Putamen (tissue), 1 donor: ENCODE measurements at regions not wholly inside any gene's neighbourhood (a gene's known extent, or its start where the extent isn't known, plus 50 kb on each side); places are given as distances from the start of the nearest gene placed in this dataset.

Experiments
- DNase-seq: peaks from one replicate; pipeline ENCODE4 v3.0.0-alpha.2; 2016; ENCODE audit warnings: low spot score

DNA sequence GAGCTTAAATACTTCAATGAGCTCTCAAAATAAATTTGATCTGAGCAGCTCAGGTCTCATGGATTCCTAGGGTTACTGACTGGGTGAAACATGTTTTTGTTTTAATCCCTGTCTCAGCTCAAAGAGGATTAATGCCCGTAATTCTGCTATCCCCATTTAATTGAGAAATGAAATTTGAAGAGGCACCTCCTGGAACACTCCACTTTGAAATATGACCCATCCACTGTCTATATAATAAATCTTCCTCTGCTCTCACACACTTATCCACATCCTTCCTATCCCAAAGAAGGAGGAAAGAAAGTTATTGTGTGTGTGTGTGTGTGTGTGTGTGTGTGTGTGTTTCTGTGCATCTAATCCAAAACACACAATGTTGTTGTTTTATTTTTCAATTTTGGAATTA, 2082.4 kb upstream of the PIK3C3 start:
- no peak for DNase-seq

DNA sequence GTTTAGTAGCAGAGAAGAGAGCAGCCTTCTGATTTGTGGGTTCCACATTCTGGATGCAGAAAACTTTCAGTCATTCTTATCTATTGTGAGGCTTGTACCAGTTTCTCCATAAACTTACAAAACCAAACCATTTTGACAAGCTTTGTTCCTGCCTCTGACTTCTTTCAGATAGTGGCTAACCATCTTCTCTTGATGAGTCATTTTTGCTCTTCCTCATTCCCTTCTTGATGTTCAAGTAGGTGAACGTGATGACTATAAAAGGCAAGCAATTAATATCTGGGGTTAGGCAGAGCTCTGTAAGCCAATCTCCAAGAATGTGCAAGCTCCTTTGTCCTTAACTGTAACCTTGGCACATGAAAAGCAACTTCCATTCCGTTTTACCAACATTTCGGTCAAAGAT, 2083.1 kb upstream of the PIK3C3 start:
- no peak for DNase-seq

DNA sequence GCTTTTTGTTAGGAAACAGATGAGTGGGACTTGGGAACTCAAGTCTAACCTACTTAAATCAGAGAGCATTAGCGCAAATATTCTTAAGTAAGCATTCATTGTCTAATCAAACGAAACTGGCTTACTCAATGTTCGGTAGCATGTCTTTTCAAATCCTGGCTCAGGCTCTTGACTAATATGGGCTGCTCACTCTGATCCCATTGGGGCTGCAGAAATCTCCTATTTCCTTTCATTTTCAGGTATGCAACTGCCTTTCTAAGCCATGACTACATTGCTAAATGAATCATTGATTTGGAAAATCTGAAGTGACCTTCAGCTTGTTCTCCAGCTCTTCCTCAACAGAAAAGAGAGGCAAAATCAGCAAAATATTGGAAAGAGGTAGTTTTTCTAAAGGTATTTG, 2084.4 kb upstream of the PIK3C3 start:
- no peak for DNase-seq

GRCh38 chr18:39863916-39864315, 2091.1 kb upstream of the PIK3C3 start:
- no peak for DNase-seq

DNA sequence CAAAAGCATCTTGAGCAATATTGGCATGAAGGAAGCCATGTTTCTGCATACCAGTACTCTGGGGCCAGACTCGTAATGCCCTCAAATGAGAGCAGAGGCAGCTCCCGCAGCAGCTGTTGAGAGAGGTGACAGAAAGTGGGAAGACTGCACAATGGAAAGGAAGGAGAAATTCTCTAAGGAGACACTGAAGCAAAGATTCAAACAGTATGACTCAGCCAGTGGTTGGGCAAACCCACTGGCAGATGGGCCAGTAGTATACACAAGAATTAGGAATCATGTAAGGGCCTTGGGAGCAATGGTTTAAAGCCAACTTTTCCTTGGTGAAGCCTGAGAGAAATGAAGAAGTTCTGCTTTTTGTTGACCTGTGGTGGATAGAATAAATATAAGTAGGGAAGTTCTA, 2092.7 kb upstream of the PIK3C3 start:
- no peak for DNase-seq

GRCh38 chr18:39854291-39854690, 2100.7 kb upstream of the PIK3C3 start:
- DNase-seq, result no peak

DNA sequence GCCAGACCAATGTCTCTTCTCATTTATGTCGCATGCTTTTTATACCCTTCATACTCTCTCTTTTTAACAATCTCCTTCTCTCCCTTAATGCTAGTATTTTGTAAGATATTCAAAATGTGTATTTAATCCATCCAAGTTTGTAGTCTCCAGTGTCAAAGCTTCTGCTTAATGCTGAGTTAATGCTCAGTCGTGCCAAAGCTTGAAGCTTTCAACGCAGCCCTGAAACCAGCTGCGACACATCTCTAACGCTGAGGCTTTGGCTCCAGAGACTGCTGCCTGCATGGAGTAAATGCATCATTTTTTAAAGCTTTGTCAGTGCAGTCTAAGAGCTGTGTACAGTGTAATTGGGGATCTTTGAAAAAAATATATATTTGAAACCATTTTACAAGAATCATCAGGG, 2108.8 kb upstream of the PIK3C3 start:
- no peak for DNase-seq

DNA sequence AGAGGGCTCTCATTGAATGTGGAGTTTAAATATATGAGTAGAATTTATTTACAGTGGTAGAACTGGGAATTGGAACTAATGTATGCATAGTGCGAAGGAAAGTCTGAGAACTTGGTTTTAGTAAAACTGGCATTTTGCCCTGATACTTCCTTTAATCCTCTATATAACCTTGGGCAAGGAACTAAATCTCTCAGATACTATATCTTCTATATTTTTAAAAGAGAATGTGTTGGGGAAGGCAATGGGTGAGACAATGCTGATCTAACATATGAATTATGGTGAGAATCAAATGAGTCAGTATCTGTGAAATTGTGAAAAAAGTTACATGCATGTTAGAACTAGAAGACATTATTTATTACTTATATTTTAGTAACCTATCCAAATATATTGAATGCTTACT, 2109.4 kb upstream of the PIK3C3 start:
- DNase-seq, result no peak

DNA sequence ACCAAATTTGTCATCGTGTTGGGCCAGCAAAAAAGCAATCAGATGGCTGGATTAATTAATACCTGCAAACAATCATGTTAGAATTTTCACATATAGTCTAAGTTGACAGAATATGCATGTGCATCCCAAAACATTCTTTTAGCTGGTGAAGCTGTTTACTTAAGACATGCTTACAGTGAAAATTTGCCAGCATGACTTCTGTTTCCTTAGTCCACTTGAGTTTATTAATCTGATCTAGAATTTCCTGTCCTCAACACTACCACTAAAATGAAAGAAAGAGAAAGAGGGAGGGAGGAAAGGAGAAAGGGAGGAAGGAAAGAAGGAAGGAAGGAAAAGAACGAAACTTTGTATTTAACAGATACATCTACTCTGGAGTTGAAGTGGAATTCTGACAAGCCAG, 2109.9 kb upstream of the PIK3C3 start:
- no peak for DNase-seq

DNA sequence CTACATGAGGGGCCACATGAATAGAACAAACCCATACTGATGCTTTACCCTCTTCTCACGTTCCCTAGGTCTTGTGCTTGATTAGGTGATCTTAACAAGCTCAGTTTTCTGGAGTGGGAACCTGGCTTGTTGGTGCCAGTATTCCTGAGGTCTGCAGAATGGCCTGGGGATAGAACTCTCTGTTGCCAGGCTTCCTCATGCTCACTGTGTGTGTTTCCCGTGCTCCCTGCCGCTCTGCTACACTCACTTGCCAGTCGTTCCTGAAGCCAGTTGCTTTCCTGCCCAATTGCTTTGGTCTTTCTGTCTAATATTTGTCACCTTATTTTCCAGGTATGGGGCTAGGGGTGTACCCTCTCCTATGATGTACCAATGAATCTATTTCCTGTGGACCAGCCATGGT, 2111.5 kb upstream of the PIK3C3 start:
- no peak for DNase-seq

- DNase-seq, result no peak
Measured at GRCh38 chr18:39842366-39842914, 2112.6 kb upstream of the PIK3C3 start.

- peak; percentile 62 for DNase-seq
Measured at GRCh38 chr18:39841482-39842365, 2113.3 kb upstream of the PIK3C3 start.

- no peak for DNase-seq
Measured at GRCh38 chr18:39840856-39841481, 2114.1 kb upstream of the PIK3C3 start.

- DNase-seq, result no peak
Measured at GRCh38 chr18:39840406-39840805, 2114.6 kb upstream of the PIK3C3 start.

DNA sequence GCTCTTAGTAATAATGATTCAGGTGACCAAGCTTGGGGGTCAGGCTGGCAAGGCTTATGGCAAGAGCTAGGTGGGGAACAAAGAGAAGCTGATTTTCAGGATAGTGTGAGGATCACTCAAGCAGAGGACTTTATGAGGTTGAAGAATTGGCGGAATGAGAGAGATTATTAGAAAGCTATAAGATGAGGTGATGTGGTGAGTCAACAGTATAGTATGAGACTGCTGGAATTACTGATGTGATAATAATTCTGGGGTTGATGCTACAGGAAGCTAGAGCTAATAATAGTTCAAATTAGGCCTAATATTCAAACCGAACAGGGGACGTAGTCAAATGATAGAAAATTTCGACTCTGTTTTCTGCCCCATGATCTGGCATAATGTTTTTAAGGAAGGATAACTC, 2115.3 kb upstream of the PIK3C3 start:
- DNase-seq, result no peak

GRCh38 chr18:39838831-39839230, 2116.2 kb upstream of the PIK3C3 start:
- DNase-seq, result no peak

DNA sequence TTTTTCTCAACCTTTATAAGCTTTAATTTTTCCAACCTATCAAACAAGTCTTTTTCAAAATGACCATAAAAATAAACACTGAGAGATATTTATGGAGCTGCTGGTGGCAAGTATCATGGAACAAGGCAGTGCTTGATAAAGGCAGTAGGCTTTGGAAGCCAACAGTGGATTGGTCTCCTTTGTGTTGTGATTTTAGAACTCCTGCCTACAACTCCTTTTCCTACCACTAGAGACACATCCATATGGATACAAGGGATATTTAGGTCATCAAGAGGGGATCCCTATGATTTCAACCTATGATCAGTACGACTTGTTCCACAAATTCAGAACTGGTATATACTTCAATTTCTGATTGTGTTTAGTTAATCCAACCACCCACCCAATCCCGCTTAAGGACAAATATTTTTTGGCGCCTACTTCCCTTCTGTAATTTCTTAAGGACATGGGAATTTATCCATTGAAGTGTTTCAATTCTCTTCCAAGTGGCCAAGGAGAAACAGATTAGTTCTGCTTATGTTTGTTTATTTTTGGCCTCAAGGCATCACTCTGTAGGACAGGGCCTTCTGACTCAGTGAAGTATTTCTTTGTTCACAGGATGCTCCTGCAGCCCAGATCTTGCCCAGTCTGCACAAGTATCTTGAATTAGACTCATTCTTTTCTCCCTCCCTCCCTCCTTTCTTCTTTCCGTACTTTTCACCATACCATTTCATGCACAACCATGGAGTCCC, 2119.6 kb upstream of the PIK3C3 start:
- no peak for DNase-seq

DNA sequence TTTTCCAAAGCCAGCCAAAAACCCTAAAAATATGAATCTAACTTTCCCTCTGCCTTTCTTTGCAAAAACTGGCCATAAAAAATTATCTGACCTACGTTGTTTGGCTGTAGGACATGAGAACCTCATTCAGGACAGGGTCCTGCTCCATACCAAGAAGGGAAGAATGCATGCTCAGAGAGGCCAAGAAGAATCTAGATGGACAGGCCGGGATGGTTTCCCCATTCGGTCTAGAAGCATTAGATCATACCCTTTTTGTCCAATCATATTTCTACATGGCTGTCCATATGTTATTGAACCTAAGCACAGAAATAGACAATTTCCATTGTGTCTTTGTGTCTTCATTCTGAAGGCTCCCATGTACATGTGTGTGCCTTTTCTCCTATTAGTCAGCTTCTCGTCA, 2120.4 kb upstream of the PIK3C3 start:
- DNase-seq, result no peak

GRCh38 chr18:39825485-39826150, 2129.4 kb upstream of the PIK3C3 start:
- DNase-seq, result no peak

- DNase-seq, result no peak
Measured at GRCh38 chr18:39806525-39806924, 2148.5 kb upstream of the PIK3C3 start.

DNA sequence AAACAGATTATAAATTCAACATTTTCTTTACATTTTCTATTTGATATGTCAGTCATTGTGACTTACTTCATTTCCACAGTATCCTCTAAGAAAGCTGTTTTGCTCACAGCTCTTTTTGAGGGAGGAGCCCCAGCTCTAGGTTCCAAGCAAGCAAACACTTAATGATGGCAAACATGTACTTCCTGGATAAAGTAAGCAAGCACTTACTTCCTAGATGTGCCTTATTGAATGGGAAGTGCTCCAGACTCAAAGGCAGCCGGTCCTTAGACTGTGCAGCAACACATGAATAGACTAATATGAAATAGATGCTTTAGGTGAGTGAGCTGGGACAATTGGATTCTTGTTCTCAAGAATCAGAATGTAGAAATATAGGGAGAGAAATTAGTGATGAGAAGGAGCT, 2149.8 kb upstream of the PIK3C3 start:
- no peak for DNase-seq

DNA sequence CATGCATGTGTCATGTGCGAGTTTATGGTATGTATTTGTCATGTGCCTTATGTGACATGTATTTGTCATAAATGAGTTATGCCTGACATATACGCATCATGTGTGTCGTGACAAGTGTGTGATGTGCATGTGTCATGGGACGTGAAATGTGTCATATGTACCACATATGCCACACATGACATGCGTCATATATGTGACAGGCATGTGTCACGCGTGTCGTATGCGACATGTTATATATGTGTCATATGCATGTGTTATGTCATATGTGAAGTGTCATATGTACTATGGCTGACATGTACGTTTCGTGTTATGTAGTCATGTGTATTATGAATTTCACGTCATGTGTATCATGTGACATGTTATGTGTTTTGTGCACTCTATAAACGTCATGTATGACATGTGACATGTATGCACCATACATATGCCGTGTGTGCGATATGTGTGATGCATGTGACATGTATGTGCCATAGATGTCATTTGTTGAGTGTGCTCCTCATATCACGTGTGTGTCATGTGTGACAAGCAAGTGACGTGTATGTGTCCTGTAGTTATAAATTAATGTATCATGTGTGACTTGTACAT, 2152.3 kb upstream of the PIK3C3 start:
- DNase-seq, result no peak
